ENCODE measurements at regions not wholly inside any gene's neighbourhood (a gene's known extent, or its start where the extent isn't known, plus 50 kb on each side); places are given as distances from the start of the nearest gene placed in this dataset.

DNA sequence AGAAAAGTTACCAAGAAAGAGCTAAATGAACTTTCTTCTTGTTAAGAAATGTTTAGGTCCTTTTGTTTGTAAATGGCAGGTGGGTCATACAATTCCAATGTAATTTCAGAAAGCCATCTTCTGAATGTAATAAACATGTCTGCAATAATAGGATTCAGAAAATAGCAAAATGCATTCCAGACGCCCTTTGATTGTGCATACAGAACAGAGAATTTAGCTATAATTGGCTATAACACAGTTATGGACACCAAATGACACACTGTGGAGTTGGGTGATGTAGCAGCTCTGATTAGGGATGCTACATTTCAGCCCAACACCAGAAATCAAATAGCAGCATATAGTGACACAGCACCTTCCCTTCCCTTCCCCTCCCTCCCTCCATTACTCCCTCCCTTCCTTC, 240.8 kb downstream of the SNX10 start:
- H3K36me3 ChIP-seq (ENCODE audit: control insufficient read depth, insufficient read depth, low read length): no peaks in the 10 kb centered on the region
- DNase-seq (no peak), ATAC-seq (ENCODE audit: low read depth) (no peak)
- in situ Hi-C loops (cut with MboI; ENCODE audit: low sequenced_read_pairs): no loop called here
- H2BK15ac ChIP-seq (ENCODE audit: low read depth, low read length): no peak overlapping the region
- H4K5ac ChIP-seq (ENCODE audit: low read depth, low read length): no peak overlapping the region
- no peaks in the 10 kb centered on the region for H3K79me1 ChIP-seq (ENCODE audit: low read depth in 1 of 2, low read length in 2 of 2)
- no peak overlapping the region for H3K27ac ChIP-seq (ENCODE audit: insufficient read depth, low read length)
- no peaks in the 10 kb centered on the region for H4K20me1 ChIP-seq (ENCODE audit: insufficient read depth, low read length)
- no peak overlapping the region for H3K4me3 ChIP-seq (ENCODE audit: insufficient read depth, low read depth, low read length)
- no peaks in the 10 kb centered on the region for H3K27me3 ChIP-seq (ENCODE audit: control insufficient read depth, insufficient read depth, low read length)
- no peak overlapping the region for H3K14ac ChIP-seq (replicated peaks; ENCODE audit: low read depth, low read length)
- H4K8ac ChIP-seq (ENCODE audit: low read depth in 2 of 2, low read length in 2 of 2): no peak overlapping the region
- TF ChIP-seq CEBPB (IDR thresholded peaks at IDR 0.05; ENCODE audit: low read depth, low read length) (no peak), MAZ (IDR thresholded peaks at IDR 0.05; ENCODE audit: borderline replicate concordance, low read depth, low read length) (no peak), RFX5 (IDR thresholded peaks at IDR 0.05; ENCODE audit: low read depth, low read length) (no peak), RCOR1 (IDR thresholded peaks at IDR 0.05; ENCODE audit: insufficient replicate concordance, low read length) (no peak), NFE2L2 (IDR thresholded peaks at IDR 0.05; ENCODE audit: low read depth, low read length) (no peak), FOS (IDR thresholded peaks at IDR 0.05; ENCODE audit: low read depth, low read length) (no peak), POLR2A (IDR thresholded peaks at IDR 0.05; ENCODE audit: low read depth, low read length) (no peak)
- TF ChIP-seq, protein P1, sequence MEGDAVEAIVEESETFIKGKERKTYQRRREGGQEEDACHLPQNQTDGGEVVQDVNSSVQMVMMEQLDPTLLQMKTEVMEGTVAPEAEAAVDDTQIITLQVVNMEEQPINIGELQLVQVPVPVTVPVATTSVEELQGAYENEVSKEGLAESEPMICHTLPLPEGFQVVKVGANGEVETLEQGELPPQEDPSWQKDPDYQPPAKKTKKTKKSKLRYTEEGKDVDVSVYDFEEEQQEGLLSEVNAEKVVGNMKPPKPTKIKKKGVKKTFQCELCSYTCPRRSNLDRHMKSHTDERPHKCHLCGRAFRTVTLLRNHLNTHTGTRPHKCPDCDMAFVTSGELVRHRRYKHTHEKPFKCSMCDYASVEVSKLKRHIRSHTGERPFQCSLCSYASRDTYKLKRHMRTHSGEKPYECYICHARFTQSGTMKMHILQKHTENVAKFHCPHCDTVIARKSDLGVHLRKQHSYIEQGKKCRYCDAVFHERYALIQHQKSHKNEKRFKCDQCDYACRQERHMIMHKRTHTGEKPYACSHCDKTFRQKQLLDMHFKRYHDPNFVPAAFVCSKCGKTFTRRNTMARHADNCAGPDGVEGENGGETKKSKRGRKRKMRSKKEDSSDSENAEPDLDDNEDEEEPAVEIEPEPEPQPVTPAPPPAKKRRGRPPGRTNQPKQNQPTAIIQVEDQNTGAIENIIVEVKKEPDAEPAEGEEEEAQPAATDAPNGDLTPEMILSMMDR (conservative IDR thresholded peaks at IDR 0.05; ENCODE audit: low read depth, low read length): no peak
- TF ChIP-seq, protein P2, sequence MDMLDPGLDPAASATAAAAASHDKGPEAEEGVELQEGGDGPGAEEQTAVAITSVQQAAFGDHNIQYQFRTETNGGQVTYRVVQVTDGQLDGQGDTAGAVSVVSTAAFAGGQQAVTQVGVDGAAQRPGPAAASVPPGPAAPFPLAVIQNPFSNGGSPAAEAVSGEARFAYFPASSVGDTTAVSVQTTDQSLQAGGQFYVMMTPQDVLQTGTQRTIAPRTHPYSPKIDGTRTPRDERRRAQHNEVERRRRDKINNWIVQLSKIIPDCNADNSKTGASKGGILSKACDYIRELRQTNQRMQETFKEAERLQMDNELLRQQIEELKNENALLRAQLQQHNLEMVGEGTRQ (IDR thresholded peaks at IDR 0.05; ENCODE audit: low read depth, low read length): no peak
- H2AFZ ChIP-seq (replicated peaks; ENCODE audit: low read length, poor library complexity): no peak overlapping the region
- no peaks in the 10 kb centered on the region for H3K9me3 ChIP-seq (ENCODE audit: control insufficient read depth, insufficient read depth, low read length)
- no peak overlapping the region for H3K18ac ChIP-seq (ENCODE audit: low read depth, low read length)
- H3K56ac ChIP-seq (ENCODE audit: extremely low read depth, insufficient read depth, low read length): no peak overlapping the region
- H2AK5ac ChIP-seq (ENCODE audit: low read depth, low read length): no peak overlapping the region
- no peak overlapping the region for H3K9ac ChIP-seq (ENCODE audit: low read depth, low read length)
- POLR2A ChIA-PET (ENCODE audit: unreplicated experiment): no interaction called here
- WGBS, 2 experiments (ENCODE audit: extremely low coverage in 2 of 2, insufficient read length in 1 of 2): no CpG with 5 or more reads among the region's 1 CpG
- no peaks in the 10 kb centered on the region for H3K4me1 ChIP-seq (ENCODE audit: control insufficient read depth, insufficient read depth, low read length)
- no peak overlapping the region for H3K4me2 ChIP-seq (ENCODE audit: low read depth, low read length)
- no peak overlapping the region for H2AK9ac ChIP-seq (replicated peaks; ENCODE audit: low read depth, low read length, poor library complexity)
- H3K4ac ChIP-seq (ENCODE audit: low read depth, low read length): no peak overlapping the region
- intact Hi-C loops (cut with micrococcal nuclease): no loop called here
- no TSS peak for BruUV-seq (replicated peaks)
- H2BK5ac ChIP-seq (ENCODE audit: low read depth, low read length, poor library complexity, severe bottlenecking): no peak overlapping the region
- H2BK20ac ChIP-seq (ENCODE audit: low read depth, low read length): no peak overlapping the region
- no peaks in the 10 kb centered on the region for H3K9me1 ChIP-seq (ENCODE audit: insufficient read depth, low read length)
- no peak overlapping the region for H2BK120ac ChIP-seq (ENCODE audit: low read depth, low read length)
- H3K23ac ChIP-seq (ENCODE audit: low read depth, low read length): no peak overlapping the region
- H4K91ac ChIP-seq (ENCODE audit: insufficient read depth, low read depth, low read length): no peak overlapping the region
- CTCF ChIA-PET: no interaction called here
- dilution Hi-C loops (cut with HindIII; ENCODE audit: low sequenced_read_pairs, unreplicated experiment): no loop called here
